Gastroesophageal sphincter (tissue), 3 donors: ENCODE measurements at regions not wholly inside any gene's neighbourhood (a gene's known extent, or its start where the extent isn't known, plus 50 kb on each side); places are given as distances from the start of the nearest gene placed in this dataset.

Experiments
- CTCF ChIP-seq, 4 experiments: fragments of 200-600 bp in 2 of 4; fragments of 450-650 bp in 2 of 4; sonication (generic) in 1 of 4; IDR thresholded peaks; one replicate each; pipeline ENCODE4 v1.5.1; 2017 to 2019; ENCODE audit warnings: antibody characterized with exemption in 4 of 4, mild to moderate bottlenecking in 2 of 4, moderate library complexity in 2 of 4
- POLR2A ChIP-seq, 2 donors: fragments of 450-650 bp; IDR thresholded peaks; one replicate each; pipeline ENCODE4 v1.6.1; 2017; ENCODE audit warnings: antibody characterized with exemption in 2 of 2, mild to moderate bottlenecking in 2 of 2, moderate library complexity in 1 of 2
- POLR2AphosphoS5 ChIP-seq: sonication (generic); formaldehyde crosslinking; IDR thresholded peaks from one replicate; pipeline ENCODE4 v1.6.1; 2017; ENCODE audit warnings: antibody characterized with exemption

DNA sequence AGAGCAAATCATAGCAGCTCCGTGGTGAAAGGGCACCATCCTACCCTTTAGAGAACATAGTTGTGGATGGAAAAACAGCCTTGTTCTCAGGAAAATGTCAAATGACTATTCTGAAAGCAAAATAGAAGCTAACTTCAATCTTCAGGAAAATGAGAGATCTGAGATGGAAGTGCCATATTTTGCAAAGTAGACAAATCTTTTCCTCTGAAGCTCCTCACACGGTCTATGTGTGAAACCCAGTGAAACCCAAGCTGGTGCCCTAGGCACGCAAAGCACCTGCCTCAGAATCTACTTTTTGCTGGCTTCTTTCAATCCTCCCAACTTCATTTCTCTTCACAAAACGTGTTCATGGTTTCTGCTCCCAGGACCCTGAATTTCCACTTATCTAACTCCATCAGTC, 325.2 kb upstream of the CDH4 start:
- TF ChIP-seq CTCF (IDR thresholded peaks at IDR 0.05) (no peak), POLR2AphosphoS5 (no peak), POLR2A (IDR thresholded peaks at IDR 0.05) (no peak)
